ENCODE measurements at regions not wholly inside any gene's neighbourhood (a gene's known extent, or its start where the extent isn't known, plus 50 kb on each side); places are given as distances from the start of the nearest gene placed in this dataset.

- Mint-ChIP-seq H3K4me1 (ENCODE audit: low read depth, unreplicated experiment) (no peaks in the 10 kb centered on the region), H3K27ac (ENCODE audit: unreplicated experiment) (no peak overlapping the region), H3K9me3 (ENCODE audit: unreplicated experiment) (no peaks in the 10 kb centered on the region), H3K27me3 (ENCODE audit: low read depth, unreplicated experiment) (no peaks in the 10 kb centered on the region), H3K4me3 (ENCODE audit: unreplicated experiment) (no peak overlapping the region), H3K36me3 (ENCODE audit: low read depth, unreplicated experiment) (no peaks in the 10 kb centered on the region)
- no peaks in the 10 kb centered on the region for H3K36me3 ChIP-seq (ENCODE audit: insufficient read depth, low read length)
- H3K9ac ChIP-seq (ENCODE audit: low read length) = no peak overlapping the region
- H4K20me1 ChIP-seq (ENCODE audit: insufficient read depth, low read length) = no peaks in the 10 kb centered on the region
- no peaks in the 10 kb centered on the region for H3K4me1 ChIP-seq (ENCODE audit: insufficient read depth, low read length)
- FAIRE-seq = no peak
- H2AFZ ChIP-seq (ENCODE audit: low read depth, low read length) = no peak overlapping the region
- no peak overlapping the region for H3K4me2 ChIP-seq (ENCODE audit: low read length)
- no peak overlapping the region for H3K4me3 ChIP-seq (ENCODE audit: insufficient read depth, low read depth, low read length)
- H3K27me3 ChIP-seq (ENCODE audit: insufficient read depth, low read length) = no peaks in the 10 kb centered on the region
- TF ChIP-seq EZH2 (IDR thresholded peaks at IDR 0.05; ENCODE audit: insufficient read depth, low read length) (no peak), CTCF (IDR thresholded peaks at IDR 0.05; ENCODE audit: insufficient read depth, low read depth, low read length) (no peak)
- H3K79me2 ChIP-seq (ENCODE audit: insufficient read depth, low read length) = no peaks in the 10 kb centered on the region
- DNase-seq (ENCODE audit: low read depth) = peak; percentile 1
- H3K27ac ChIP-seq (ENCODE audit: low read depth, low read length) = no peak overlapping the region
- no peaks in the 10 kb centered on the region for H3K9me3 ChIP-seq (ENCODE audit: insufficient read depth, low read depth, low read length)
These were observed 280.5 kb downstream of the TLL1 start for GRCh38 chr4:166153548-166153947.

- Mint-ChIP-seq H3K9me3 (ENCODE audit: unreplicated experiment) (no peaks in the 10 kb centered on the region), H3K36me3 (ENCODE audit: low read depth, unreplicated experiment) (no peaks in the 10 kb centered on the region), H3K4me3 (ENCODE audit: unreplicated experiment) (no peak overlapping the region), H3K27ac (ENCODE audit: unreplicated experiment) (no peak overlapping the region), H3K27me3 (ENCODE audit: low read depth, unreplicated experiment) (peaks cover 9% of the 10 kb centered on the region), H3K4me1 (ENCODE audit: low read depth, unreplicated experiment) (no peaks in the 10 kb centered on the region)
- Histone ChIP-seq H3K9ac (ENCODE audit: low read length) (no peak overlapping the region), H2AFZ (ENCODE audit: low read depth, low read length) (no peak overlapping the region), H3K27me3 (ENCODE audit: insufficient read depth, low read length) (no peaks in the 10 kb centered on the region), H3K4me2 (ENCODE audit: low read length) (no peak overlapping the region), H3K36me3 (ENCODE audit: insufficient read depth, low read length) (no peaks in the 10 kb centered on the region), H4K20me1 (ENCODE audit: insufficient read depth, low read length) (no peaks in the 10 kb centered on the region), H3K4me1 (ENCODE audit: insufficient read depth, low read length) (no peaks in the 10 kb centered on the region), H3K27ac (ENCODE audit: low read depth, low read length) (no peak overlapping the region), H3K9me3 (ENCODE audit: insufficient read depth, low read depth, low read length) (no peaks in the 10 kb centered on the region), H3K4me3 (ENCODE audit: insufficient read depth, low read depth, low read length) (no peak overlapping the region), H3K79me2 (ENCODE audit: insufficient read depth, low read length) (no peaks in the 10 kb centered on the region)
- TF ChIP-seq EZH2 (IDR thresholded peaks at IDR 0.05; ENCODE audit: insufficient read depth, low read length) = no peak
- no peak for TF ChIP-seq CTCF (IDR thresholded peaks at IDR 0.05; ENCODE audit: insufficient read depth, low read depth, low read length)
- no peak for FAIRE-seq
- no peak for DNase-seq (ENCODE audit: low read depth)
These were observed 289.3 kb downstream of the TLL1 start for GRCh38 chr4:166162327-166162726.

- DNase-seq (ENCODE audit: low read depth) = peak; percentile 55
- Histone ChIP-seq H3K4me1 (ENCODE audit: insufficient read depth, low read length) (no peaks in the 10 kb centered on the region), H4K20me1 (ENCODE audit: insufficient read depth, low read length) (no peaks in the 10 kb centered on the region), H3K36me3 (ENCODE audit: insufficient read depth, low read length) (no peaks in the 10 kb centered on the region), H3K79me2 (ENCODE audit: insufficient read depth, low read length) (no peaks in the 10 kb centered on the region), H3K9me3 (ENCODE audit: insufficient read depth, low read depth, low read length) (no peaks in the 10 kb centered on the region), H3K4me2 (ENCODE audit: low read length) (peak overlapping the region; percentile 7), H3K9ac (ENCODE audit: low read length) (no peak overlapping the region), H2AFZ (ENCODE audit: low read depth, low read length) (peak overlapping the region; percentile 49), H3K27me3 (ENCODE audit: insufficient read depth, low read length) (no peaks in the 10 kb centered on the region), H3K4me3 (ENCODE audit: insufficient read depth, low read depth, low read length) (no peak overlapping the region), H3K27ac (ENCODE audit: low read depth, low read length) (no peak overlapping the region)
- no peak overlapping the region for H3K27ac Mint-ChIP-seq (ENCODE audit: unreplicated experiment)
- peak; percentile 43 for FAIRE-seq
- H3K27me3 Mint-ChIP-seq (ENCODE audit: low read depth, unreplicated experiment) = peaks cover 9% of the 10 kb centered on the region
- H3K4me3 Mint-ChIP-seq (ENCODE audit: unreplicated experiment) = no peak overlapping the region
- H3K36me3 Mint-ChIP-seq (ENCODE audit: low read depth, unreplicated experiment) = no peaks in the 10 kb centered on the region
- H3K4me1 Mint-ChIP-seq (ENCODE audit: low read depth, unreplicated experiment) = no peaks in the 10 kb centered on the region
- H3K9me3 Mint-ChIP-seq (ENCODE audit: unreplicated experiment) = no peaks in the 10 kb centered on the region
- TF ChIP-seq EZH2 (IDR thresholded peaks at IDR 0.05; ENCODE audit: insufficient read depth, low read length) (no peak), CTCF (IDR thresholded peaks at IDR 0.05; ENCODE audit: insufficient read depth, low read depth, low read length) (peak; percentile 90)
These were observed 292.9 kb downstream of the TLL1 start for GRCh38 chr4:166165829-166166420.

Measured in astrocyte (in vitro differentiated cells and primary cell).